ENCODE measurements at regions not wholly inside any gene's neighbourhood (a gene's known extent, or its start where the extent isn't known, plus 50 kb on each side); places are given as distances from the start of the nearest gene placed in this dataset.

DNA sequence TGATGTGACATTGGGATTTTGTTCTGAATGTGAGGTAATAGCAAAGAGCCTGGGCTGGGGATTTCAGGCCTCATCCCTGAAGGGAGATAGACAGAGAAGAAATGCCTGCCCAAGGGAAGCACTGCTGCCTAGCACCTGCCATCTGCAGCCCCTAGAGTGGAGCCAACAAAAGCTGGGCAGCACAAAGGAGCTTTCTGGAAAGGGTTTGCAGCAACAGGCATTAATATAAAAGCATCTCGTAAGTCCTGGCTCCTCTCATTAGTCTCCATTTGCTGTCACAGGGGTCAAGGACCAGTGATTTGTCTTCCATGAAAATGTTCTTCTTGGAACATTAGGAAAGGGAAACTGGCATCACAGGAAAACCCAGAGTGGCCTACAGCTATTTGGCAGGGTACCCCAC, 157.2 kb upstream of the SLC14A2 start:
- no peaks in the 10 kb centered on the region for H3K9me3 ChIP-seq
- H3K36me3 ChIP-seq: no peaks in the 10 kb centered on the region
- no peak overlapping the region for H3K4me3 ChIP-seq
- intact Hi-C loops (cut with DNase I; ENCODE audit: low total_unique reads): no loop called here
- no peak for DNase-seq (ENCODE audit: low spot score in 2 of 2)
- H3K27ac ChIP-seq: no peak overlapping the region
- no peaks in the 10 kb centered on the region for H3K4me1 ChIP-seq
- TF ChIP-seq, protein P1, sequence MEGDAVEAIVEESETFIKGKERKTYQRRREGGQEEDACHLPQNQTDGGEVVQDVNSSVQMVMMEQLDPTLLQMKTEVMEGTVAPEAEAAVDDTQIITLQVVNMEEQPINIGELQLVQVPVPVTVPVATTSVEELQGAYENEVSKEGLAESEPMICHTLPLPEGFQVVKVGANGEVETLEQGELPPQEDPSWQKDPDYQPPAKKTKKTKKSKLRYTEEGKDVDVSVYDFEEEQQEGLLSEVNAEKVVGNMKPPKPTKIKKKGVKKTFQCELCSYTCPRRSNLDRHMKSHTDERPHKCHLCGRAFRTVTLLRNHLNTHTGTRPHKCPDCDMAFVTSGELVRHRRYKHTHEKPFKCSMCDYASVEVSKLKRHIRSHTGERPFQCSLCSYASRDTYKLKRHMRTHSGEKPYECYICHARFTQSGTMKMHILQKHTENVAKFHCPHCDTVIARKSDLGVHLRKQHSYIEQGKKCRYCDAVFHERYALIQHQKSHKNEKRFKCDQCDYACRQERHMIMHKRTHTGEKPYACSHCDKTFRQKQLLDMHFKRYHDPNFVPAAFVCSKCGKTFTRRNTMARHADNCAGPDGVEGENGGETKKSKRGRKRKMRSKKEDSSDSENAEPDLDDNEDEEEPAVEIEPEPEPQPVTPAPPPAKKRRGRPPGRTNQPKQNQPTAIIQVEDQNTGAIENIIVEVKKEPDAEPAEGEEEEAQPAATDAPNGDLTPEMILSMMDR (IDR thresholded peaks at IDR 0.05): no peak
- TF ChIP-seq POLR2AphosphoS5 (IDR thresholded peaks at IDR 0.05) (no peak), POLR2A (IDR thresholded peaks at IDR 0.05) (no peak)
- H3K27me3 ChIP-seq: no peaks in the 10 kb centered on the region

DNA sequence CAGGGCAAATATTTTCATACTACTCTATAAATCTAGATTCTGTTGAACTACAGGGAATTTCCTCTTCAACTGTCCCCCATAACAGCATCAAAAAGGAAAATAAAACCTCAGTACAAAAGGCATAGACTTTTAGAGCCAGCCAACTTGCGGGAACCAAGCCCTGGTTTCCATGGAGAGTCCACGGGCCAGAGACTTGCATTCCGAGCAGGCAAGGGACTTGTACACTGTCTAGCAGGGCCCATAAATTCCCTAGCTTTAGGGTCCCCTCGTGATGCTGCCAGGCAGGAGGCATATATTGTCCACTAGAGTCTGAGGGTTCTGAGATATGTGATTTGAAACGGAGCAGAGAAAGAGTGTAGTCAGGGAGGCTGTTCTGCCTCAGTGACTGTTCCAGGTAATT, 153.1 kb upstream of the SLC14A2 start:
- Histone ChIP-seq H3K4me3 (no peak overlapping the region), H3K36me3 (no peaks in the 10 kb centered on the region), H3K9me3 (no peaks in the 10 kb centered on the region), H3K27ac (no peak overlapping the region), H3K4me1 (no peaks in the 10 kb centered on the region), H3K27me3 (no peaks in the 10 kb centered on the region)
- DNase-seq (ENCODE audit: low spot score in 2 of 2): no peak
- intact Hi-C loops (cut with DNase I; ENCODE audit: low total_unique reads): no loop called here
- TF ChIP-seq, protein P1 (IDR thresholded peaks at IDR 0.05): no peak
- no peak for TF ChIP-seq POLR2A (IDR thresholded peaks at IDR 0.05)
- TF ChIP-seq POLR2AphosphoS5 (IDR thresholded peaks at IDR 0.05): no peak

DNA sequence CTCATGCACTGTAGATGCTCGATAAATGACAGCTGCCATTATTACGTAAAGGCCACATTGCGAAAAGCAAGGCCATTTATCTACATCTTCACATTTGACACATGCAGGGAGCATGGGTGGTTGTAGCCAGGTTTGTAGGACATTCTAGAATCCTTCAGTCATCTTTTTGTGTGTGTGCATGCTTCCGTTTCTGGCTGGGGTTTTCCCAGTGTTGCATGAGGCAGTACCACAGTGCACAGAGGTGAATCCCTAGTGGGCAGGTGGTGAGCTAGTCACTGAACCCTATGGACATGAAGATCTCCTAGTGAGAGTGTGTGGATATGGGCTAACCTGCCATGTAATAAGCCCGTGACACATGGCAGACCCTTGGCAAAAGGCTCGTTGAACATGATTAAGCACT, 151.8 kb upstream of the SLC14A2 start:
- no peak overlapping the region for H3K4me3 ChIP-seq
- no peaks in the 10 kb centered on the region for H3K4me1 ChIP-seq
- no peak for DNase-seq (ENCODE audit: low spot score in 2 of 2)
- H3K27me3 ChIP-seq: no peaks in the 10 kb centered on the region
- intact Hi-C loops (cut with DNase I; ENCODE audit: low total_unique reads): no loop called here
- H3K27ac ChIP-seq: no peak overlapping the region
- TF ChIP-seq POLR2AphosphoS5 (IDR thresholded peaks at IDR 0.05): no peak
- no peak for TF ChIP-seq POLR2A (IDR thresholded peaks at IDR 0.05)
- TF ChIP-seq, protein P1 (IDR thresholded peaks at IDR 0.05): no peak
- H3K36me3 ChIP-seq: no peaks in the 10 kb centered on the region
- no peaks in the 10 kb centered on the region for H3K9me3 ChIP-seq

DNA sequence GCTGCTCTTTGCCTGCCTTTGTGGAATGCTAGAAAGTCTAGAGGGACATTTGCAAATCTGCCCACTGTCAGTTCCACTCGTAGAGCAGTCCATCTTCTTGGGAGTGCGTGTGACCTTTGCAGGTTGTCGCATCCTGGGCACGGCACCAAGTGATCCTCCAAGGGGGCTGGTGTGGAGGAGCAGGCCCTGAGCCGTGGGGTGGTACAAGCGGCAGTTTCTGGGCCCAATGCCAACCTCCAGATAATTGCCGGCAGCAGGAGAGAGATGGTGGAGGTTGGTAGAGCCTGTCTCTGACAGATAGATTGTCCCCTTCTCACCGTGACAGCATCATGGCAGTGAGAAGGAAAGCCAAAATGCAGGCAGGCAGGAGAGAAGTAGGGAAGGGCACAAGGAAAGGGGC, 150.7 kb upstream of the SLC14A2 start:
- TF ChIP-seq POLR2A (IDR thresholded peaks at IDR 0.05) (no peak), POLR2AphosphoS5 (IDR thresholded peaks at IDR 0.05) (no peak)
- TF ChIP-seq, protein P1 (IDR thresholded peaks at IDR 0.05): no peak
- Histone ChIP-seq H3K4me3 (no peak overlapping the region), H3K27ac (no peak overlapping the region), H3K27me3 (no peaks in the 10 kb centered on the region), H3K36me3 (no peaks in the 10 kb centered on the region), H3K4me1 (no peaks in the 10 kb centered on the region), H3K9me3 (no peaks in the 10 kb centered on the region)
- intact Hi-C loops (cut with DNase I; ENCODE audit: low total_unique reads): no loop called here
- DNase-seq (ENCODE audit: low spot score in 2 of 2): no peak

GRCh38 chr18:45467293-45467692, 148.0 kb upstream of the SLC14A2 start:
- no peaks in the 10 kb centered on the region for H3K27me3 ChIP-seq
- no peaks in the 10 kb centered on the region for H3K9me3 ChIP-seq
- H3K36me3 ChIP-seq: no peaks in the 10 kb centered on the region
- H3K27ac ChIP-seq: peak overlapping the region in 1 of 2 donors; percentile 7
- no peak for DNase-seq (ENCODE audit: low spot score in 2 of 2)
- intact Hi-C loops (cut with DNase I; ENCODE audit: low total_unique reads): no loop called here
- H3K4me3 ChIP-seq: no peak overlapping the region
- H3K4me1 ChIP-seq: no peaks in the 10 kb centered on the region
- TF ChIP-seq POLR2AphosphoS5 (IDR thresholded peaks at IDR 0.05) (no peak), POLR2A (IDR thresholded peaks at IDR 0.05) (no peak)
- TF ChIP-seq, protein P1 (IDR thresholded peaks at IDR 0.05): no peak

Measured in breast epithelium (tissue), 4 donors.